K562 (cell line): ENCODE measurements at regions not wholly inside any gene's neighbourhood (a gene's known extent, or its start where the extent isn't known, plus 50 kb on each side); places are given as distances from the start of the nearest gene placed in this dataset.

Experiments used
- CTCF ChIP-seq, 3 experiments: IDR thresholded peaks in 2 of 3; conservative IDR thresholded peaks in 1 of 3; 2 replicates each; pipeline ENCODE4 v1.5.1; 2011 to 2012; ENCODE audit warnings: low read length in 3 of 3, mild to moderate bottlenecking in 3 of 3, control low read depth in 2 of 3, improper control_type of control experiment in 1 of 3, inconsistent platforms in 1 of 3, low read depth in 1 of 3, mixed read lengths in 1 of 3, moderate library complexity in 1 of 3; ENCODE audit not compliant: insufficient read depth in 2 of 3
- NELFE ChIP-seq: IDR thresholded peaks from 2 replicates; pipeline ENCODE4 v1.6.1; 2011; ENCODE audit warnings: mild to moderate bottlenecking; ENCODE audit not compliant: insufficient read depth, insufficient read length

- TF ChIP-seq NELFE: no peak
- no peak for TF ChIP-seq CTCF (IDR thresholded peaks at IDR 0.05 in 2 of 3, conservative IDR thresholded peaks at IDR 0.05 in 1 of 3; ENCODE audit: insufficient read depth in 2 of 3, low read depth in 1 of 3, low read length in 3 of 3)
Measured at GRCh38 chr2:104406261-104406726, 447.6 kb upstream of the POU3F3 start.
